NCI-H2107 (cell line): ENCODE measurements at regions not wholly inside any gene's neighbourhood (a gene's known extent, or its start where the extent isn't known, plus 50 kb on each side); places are given as distances from the start of the nearest gene placed in this dataset.

Experiments
- DNase-seq: peaks from one replicate; lab custom pipeline; 2025; lab: John Stamatoyannopoulos, UW

DNA sequence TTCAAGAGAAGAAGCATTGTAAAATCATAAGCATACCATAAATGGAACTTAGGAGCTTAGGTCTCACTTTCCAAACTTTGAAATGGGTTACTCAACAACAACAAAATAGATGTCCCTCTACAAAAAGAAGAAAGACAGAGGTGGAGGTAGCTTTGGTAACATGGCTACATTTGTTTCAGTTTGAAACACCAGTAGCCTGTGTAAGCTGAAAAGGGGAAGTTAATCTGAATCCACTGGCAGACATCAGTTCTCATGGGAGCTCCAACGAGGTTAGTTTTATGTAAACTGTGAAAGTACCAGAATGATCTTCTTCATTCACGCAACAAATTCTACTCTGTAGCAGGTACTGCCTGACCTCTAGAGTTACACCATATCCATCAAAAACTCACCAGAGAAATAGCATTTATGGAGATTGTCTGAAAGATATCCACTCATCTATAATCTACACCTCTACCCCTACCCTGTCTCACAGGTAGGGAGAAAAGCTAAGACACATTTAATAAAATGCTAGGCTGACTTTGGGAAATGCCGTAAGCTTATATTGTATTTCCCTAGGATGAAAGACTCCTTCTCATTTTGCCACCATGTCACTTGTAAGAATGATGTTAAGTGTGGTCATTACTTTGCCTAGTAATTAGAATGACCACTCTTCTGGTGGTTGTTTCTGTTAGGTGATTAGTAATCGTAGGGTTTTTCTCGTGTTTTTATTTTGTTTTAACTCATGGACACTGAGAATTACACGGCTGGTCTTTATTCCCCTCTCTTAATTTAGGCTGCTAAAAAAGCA is 224.1 kb downstream of the ASCL1 start:
- DNase-seq, result no peak

DNA sequence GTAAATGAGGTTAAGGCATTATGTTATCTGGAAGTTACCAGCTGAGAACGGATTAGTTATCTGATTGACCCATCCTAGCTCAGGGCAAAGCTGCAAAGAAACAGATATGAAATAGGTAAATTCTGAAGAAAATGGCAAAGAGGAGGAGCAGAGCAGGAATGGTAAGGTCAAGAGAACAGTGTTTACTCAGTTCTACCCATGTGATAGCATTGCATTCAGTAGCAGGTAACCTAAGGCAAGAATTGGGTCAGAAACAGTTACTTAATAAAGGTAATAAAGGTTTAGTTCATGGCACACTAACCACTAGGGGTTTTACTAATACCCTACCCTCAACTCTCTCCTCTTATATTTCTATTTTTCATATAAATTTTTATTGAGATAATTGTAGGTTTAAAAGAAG is 224.8 kb downstream of the ASCL1 start:
- no peak for DNase-seq

DNA sequence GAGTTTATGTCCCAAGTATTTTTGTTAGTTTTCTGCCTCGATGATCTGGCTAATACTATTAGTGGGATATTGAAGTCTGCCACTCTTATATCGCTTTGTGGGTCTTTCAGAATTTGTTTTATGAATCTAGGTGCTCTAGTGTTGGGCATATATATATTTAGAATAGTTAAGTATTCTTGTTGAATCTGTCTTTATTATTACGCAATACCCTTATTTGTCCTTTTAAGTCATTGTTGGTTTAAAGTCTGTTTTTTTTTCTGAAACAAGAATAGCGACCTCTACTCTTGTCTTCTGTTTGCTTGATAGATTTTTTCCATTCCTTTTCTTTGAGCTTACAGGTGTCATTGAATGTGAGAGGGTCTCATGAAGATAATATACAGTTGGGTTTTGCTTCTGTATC is 239.0 kb downstream of the ASCL1 start:
- DNase-seq, result no peak

DNA sequence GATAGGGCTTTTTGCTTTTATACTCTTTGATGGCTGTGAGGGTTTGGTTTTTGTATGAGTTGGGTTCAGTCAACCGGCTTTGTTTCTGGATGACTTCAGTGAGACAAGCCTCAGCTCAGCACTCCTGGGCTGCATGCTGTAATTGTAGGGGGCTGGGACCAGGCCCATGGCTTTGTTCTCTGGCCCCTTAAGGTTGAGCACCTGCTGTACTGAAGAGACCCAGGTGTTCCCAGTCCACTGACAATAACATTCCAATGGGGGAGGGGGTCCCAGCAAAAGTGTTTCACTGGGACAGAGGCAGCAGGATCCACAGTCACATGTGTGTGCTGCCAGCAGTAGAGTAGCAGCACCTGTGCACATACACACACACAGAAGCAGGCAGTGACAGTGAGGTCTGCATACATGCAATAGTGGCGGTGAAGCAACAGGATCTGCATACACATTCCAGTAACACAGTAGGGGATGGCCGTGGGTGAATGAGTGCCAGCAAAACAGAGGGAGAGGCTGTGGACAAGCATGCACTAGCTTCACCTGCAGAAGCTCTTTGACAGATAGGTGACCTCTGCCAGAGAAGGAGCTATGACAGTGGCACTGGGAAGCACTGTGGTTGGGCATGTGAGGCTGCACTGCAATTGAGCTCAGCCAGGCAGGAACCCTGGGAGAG is 240.4 kb downstream of the ASCL1 start:
- DNase-seq, result peak; percentile 29

DNA sequence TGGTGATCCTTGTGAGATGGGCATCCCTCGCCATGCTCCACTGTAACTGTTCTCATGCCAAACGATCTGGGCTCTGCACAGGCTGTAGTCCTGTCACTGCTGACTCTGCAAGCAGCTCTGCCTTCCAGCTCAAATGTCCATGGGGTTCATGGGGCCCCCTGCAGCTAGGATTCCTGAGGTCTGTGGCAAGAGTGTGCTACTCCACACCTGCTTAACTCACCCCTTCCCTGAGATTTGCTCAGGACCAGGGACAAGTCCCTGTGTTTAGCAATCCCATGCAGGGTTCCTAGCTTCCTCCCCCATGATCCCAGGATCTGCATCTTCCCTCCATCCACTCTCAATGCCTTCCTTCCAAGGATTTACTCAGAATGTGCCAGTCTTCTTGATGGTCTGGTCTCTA is 241.0 kb downstream of the ASCL1 start:
- DNase-seq, result no peak

DNA sequence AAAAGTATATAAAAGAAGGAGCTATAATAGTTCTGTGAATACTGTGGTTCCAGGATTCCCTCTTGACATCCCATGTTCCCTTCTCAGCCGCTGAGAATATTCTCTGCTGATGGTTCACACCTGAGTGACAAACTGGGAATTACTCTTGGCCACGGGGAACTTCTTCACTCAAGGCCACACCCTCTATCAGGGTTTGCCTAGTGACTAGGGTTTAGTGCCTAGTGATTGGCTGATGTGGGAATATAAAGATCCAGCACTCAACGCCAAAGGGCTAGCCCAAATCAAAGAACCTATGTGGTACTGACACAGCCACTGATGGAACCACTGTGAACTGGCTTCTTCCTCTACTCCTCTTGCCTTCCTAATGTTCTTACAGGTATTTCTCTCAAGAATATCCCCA is 248.4 kb downstream of the ASCL1 start:
- DNase-seq, result no peak

DNA sequence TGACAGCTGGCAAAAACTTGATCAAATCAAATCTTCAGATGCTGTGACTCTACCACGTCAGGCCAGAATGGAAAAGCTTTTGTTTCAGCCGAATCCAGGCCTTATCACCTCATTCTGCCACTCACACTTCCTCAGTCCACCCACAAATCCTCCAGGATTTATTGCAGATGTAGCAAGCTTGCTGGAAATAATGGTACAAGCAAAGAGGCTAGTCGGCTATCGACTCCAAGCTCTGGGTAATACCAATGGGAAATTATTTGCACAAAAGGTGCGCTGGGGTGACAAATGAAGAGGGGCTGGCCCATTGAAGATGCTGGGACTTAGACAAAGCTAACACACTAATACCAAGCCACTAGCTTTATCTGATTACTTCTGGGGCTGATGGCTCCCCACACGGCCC is 250.5 kb downstream of the ASCL1 start:
- peak; percentile 50 for DNase-seq

DNA sequence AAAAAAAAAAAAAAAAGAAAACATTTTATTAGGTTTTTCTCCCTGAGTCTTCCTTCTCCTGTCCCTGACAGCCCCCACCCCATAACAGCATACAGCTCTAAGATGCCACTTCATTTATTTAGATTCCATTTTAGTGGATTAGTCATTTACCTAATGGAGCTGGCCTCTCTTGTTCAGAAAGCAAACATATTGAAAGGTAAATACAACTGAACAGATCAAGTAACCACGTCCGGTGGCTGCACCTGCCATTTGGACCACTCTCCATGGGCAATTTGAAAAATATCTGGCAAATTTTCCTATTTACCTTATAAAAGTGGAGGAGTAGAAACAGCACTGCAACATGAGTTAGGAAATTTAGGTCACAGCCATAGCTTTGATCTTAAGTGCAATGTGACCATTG is 254.6 kb downstream of the C12orf42 start:
- peak; percentile 94 for DNase-seq

DNA sequence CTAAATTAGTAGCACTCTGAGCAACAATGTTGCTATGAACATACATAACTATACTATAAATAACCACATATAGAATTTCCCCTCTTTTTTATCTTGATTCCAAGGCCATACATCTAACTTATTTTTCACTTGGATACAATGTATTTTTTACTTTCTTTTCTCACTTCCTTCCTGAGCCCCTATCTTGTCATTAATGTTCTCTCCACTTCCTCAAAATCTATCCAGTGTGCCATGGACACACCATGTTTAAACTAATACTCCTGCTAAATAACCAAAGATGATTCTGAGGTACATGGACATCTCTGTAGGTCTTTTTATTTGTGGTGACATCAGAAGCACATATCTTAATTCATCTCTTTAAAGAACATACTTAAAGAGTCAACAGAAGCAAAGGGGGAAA is 251.2 kb downstream of the C12orf42 start:
- DNase-seq, result no peak

DNA sequence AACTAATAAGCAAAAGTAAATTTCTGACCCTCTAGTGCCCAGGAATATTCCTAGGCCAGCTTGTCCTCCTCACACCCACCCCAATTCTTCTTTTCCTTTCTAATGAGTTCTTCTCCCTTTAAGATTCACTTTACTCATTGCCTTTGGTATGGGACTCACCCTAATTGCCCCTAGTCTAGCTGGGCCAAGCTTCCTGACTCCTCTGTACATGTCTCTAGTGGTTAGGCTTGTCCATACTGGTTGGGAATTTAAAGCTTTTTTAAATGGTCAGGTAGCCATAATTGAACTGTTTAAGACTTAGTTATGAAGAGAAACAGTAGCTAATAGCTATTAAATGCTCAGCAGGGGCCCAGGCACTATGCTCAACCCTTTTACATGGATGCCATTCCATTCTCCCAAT is 248.2 kb downstream of the C12orf42 start:
- no peak for DNase-seq

DNA sequence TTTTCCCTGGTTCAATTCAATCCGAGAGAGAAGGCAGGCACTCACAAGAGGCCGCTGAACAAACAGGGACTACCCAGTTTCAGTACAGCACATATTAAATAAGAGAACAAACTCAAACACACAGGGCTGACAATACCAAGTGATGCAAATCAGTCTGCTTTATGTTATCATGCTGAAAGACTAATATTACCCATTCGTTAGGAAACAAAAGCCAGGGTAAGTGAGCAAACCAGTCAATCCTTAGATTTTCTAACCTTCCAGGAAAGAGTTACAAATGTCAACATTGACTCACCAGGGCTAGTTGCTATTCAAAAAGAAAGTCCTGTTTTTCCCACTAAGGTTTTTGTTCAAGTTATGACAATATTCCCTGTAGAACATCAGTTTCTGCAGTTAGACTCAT is 246.2 kb downstream of the C12orf42 start:
- no peak for DNase-seq

DNA sequence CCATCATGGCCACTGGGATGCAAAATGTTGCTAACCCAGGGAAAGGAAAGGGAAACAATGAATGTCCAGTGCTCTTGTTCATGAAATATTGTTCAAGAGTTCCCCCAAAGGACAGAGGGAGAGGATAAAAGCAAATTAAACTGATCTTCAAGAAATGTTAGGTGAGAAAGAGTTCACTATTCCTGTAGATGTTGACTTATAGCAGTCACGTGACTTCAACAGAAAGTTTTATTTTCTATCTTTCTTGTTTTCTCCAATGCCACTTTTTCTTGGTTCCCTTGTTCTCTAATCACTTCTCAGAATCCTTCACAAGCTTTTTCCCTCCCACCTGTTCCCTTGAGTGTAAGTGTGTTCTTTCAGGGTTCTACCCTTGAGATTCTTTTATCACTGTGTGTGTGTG is 245.3 kb downstream of the C12orf42 start:
- no peak for DNase-seq
